MCF 10A (cell line): ENCODE measurements at regions not wholly inside any gene's neighbourhood (a gene's known extent, or its start where the extent isn't known, plus 50 kb on each side); places are given as distances from the start of the nearest gene placed in this dataset.

ENCODE experiments used
- BruUV-seq: library from RNA; stranded (reverse); fragments of 400-500 nt; replicated peaks from 2 replicates; lab custom pipeline; 2021; lab: Mats Ljungman, UMichigan
- CTCF ChIA-PET: fragments of 300-600 bp; sonication (Branson Sonifier 250); formaldehyde crosslinking; extraction: SDS; loops from one replicate; lab custom pipeline; 2021; ENCODE audit warnings: antibody characterized with exemption, inconsistent platforms; lab: Yijun Ruan, JAX
- POLR2A ChIA-PET: fragments of 300-600, 350-650 bp; sonication (Branson Sonifier 250); formaldehyde crosslinking; extraction: SDS; loops from one replicate; lab custom pipeline; 2020; ENCODE audit warnings: antibody characterized with exemption, inconsistent platforms; lab: Yijun Ruan, JAX
- DNase-seq: peaks from one replicate; pipeline ENCODE4 v3.0.0-alpha.2; 2018; ENCODE audit not compliant: unreplicated experiment
- H3K27ac Mint-ChIP-seq: one replicate; pipeline ENCODE4 v1.8.0; 2022; ENCODE audit warnings: mild to moderate bottlenecking, low read depth, mixed read lengths; ENCODE audit not compliant: unreplicated experiment
- H3K27me3 Mint-ChIP-seq: one replicate; pipeline ENCODE4 v1.8.0; 2022; ENCODE audit warnings: mixed read lengths; ENCODE audit not compliant: insufficient read depth, unreplicated experiment
- H3K36me3 Mint-ChIP-seq: one replicate; pipeline ENCODE4 v1.8.0; 2022; ENCODE audit warnings: mild to moderate bottlenecking, moderate library complexity, mixed read lengths; ENCODE audit not compliant: insufficient read depth, unreplicated experiment
- H3K4me1 Mint-ChIP-seq: one replicate; pipeline ENCODE4 v1.8.0; 2022; ENCODE audit warnings: mixed read lengths; ENCODE audit not compliant: insufficient read depth, unreplicated experiment
- H3K4me3 Mint-ChIP-seq: one replicate; pipeline ENCODE4 v1.8.0; 2022; ENCODE audit warnings: mild to moderate bottlenecking, moderate library complexity, mixed read lengths; ENCODE audit not compliant: unreplicated experiment
- H3K9me3 Mint-ChIP-seq: one replicate; pipeline ENCODE4 v1.8.0; 2022; ENCODE audit warnings: mixed read lengths; ENCODE audit not compliant: unreplicated experiment
- intact Hi-C: fragments of 100-400 bp; cut with micrococcal nuclease; formaldehyde crosslinking; loops from 2 replicates; pipeline ENCODE4 v1.14.1; 2022
- TF ChIP-seq, protein P1 (sequence below): fragments of 200-600 bp; IDR thresholded peaks from one replicate; pipeline ENCODE4 v1.8.0; 2022; ENCODE audit warnings: antibody characterized with exemption, mild to moderate bottlenecking; ENCODE audit not compliant: unreplicated experiment

DNA sequence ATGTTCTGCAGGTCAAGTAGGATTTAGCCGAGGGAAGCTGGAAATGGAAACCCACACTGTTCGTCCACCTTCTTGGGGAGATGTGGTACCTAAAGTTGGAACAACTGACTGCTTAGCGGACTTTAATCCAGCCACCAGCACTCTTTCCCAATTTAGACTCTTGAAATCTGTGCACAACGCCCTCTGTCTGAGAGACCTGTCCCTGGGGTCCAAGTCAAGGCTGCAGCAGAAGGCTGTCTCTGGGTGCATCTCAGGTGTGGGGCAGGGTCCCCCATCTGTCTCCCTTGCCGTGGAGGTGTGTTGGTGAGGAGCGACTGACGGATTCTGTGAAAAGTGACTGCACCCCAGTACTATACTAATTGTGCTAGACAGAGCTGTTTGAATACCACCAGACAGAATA is 168.2 kb upstream of the CADM1 start:
- intact Hi-C loops, result no loop called here
- ChIA-PET POLR2A (no interaction called here), CTCF (interaction anchor here (0.6 to 0.7 kb wide), 2 partner anchors 37 to 1384 kb away, joined by 3 read pairs; no protein-coding TSS in a partner anchor)
- Mint-ChIP-seq H3K27ac (no peak overlapping the region), H3K4me3 (no peak overlapping the region), H3K9me3 (no peaks in the 10 kb centered on the region), H3K4me1 (no peaks in the 10 kb centered on the region), H3K36me3 (no peaks in the 10 kb centered on the region), H3K27me3 (peaks cover 11% of the 10 kb centered on the region)
- DNase-seq, result no peak
- no TSS peak for BruUV-seq
- TF ChIP-seq, protein P1, sequence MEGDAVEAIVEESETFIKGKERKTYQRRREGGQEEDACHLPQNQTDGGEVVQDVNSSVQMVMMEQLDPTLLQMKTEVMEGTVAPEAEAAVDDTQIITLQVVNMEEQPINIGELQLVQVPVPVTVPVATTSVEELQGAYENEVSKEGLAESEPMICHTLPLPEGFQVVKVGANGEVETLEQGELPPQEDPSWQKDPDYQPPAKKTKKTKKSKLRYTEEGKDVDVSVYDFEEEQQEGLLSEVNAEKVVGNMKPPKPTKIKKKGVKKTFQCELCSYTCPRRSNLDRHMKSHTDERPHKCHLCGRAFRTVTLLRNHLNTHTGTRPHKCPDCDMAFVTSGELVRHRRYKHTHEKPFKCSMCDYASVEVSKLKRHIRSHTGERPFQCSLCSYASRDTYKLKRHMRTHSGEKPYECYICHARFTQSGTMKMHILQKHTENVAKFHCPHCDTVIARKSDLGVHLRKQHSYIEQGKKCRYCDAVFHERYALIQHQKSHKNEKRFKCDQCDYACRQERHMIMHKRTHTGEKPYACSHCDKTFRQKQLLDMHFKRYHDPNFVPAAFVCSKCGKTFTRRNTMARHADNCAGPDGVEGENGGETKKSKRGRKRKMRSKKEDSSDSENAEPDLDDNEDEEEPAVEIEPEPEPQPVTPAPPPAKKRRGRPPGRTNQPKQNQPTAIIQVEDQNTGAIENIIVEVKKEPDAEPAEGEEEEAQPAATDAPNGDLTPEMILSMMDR, result no peak

DNA sequence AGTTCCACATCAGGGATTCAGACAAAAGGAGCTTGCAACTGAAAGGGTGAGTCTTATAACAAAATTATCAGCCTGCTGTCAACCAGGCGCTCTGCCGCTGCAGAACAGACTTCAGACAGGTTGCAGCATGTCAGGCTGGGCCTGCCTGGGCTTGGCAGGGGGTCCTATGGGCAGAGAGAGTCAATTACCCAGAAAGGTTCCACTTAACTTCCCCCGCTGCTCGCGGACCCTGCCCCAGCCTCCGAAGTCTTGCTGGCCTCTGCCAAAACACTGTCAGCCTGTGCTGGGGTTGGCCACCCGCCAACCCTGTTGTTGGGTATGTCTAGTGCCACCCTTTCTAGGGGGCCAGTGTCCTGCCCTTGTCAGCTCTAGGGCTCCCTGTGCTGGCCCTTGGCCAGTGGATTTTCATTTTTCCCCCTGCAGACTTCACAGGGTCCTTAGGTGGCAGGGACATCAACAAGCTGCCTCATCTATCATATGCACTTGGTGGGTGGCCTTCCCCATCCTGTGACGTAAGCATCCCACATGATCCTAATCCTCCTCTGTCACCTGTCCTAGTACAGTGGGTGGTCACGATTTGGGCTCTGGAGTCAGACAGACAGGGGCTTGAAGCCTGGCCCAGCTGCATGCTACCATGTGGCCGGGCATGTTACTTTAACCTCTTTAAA is 166.5 kb upstream of the CADM1 start:
- no peaks in the 10 kb centered on the region for H3K4me1 Mint-ChIP-seq
- H3K9me3 Mint-ChIP-seq, result no peaks in the 10 kb centered on the region
- TF ChIP-seq, protein P1, result no peak
- intact Hi-C loops, result no loop called here
- BruUV-seq, result no TSS peak
- H3K36me3 Mint-ChIP-seq, result no peaks in the 10 kb centered on the region
- H3K4me3 Mint-ChIP-seq, result no peak overlapping the region
- DNase-seq, result no peak
- H3K27ac Mint-ChIP-seq, result no peak overlapping the region
- POLR2A ChIA-PET, result no interaction called here
- peaks cover 11% of the 10 kb centered on the region for H3K27me3 Mint-ChIP-seq
- CTCF ChIA-PET, result no interaction called here

DNA sequence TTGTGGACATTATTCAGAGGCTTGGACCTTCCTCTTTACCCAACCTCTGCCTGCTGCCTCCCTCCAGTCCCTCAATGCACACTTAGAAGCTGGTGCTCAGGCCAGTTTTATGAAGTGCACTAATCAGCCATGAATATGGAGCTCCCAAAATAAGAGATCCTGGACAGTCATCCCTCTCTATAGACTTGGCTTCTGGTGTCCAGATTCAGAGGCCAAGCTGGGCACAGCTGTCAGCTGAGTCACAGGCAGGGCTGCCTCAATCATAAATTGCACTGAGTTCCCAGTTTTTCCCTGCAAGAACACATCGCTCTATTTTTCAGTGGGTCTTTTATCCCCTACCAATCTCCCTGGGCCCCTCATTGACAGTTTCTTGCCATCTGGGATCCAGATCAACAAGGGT is 161.7 kb upstream of the CADM1 start:
- ChIA-PET CTCF (interaction anchor here (0.6 kb wide), 1 partner anchor 910 kb away, joined by 3 read pairs; no protein-coding TSS in a partner anchor), POLR2A (no interaction called here)
- Mint-ChIP-seq H3K9me3 (no peaks in the 10 kb centered on the region), H3K27me3 (peaks cover 11% of the 10 kb centered on the region), H3K36me3 (no peaks in the 10 kb centered on the region), H3K4me1 (no peaks in the 10 kb centered on the region), H3K27ac (no peak overlapping the region), H3K4me3 (no peak overlapping the region)
- intact Hi-C loops, result no loop called here
- no peak for DNase-seq
- no TSS peak for BruUV-seq
- TF ChIP-seq, protein P1, result no peak

DNA sequence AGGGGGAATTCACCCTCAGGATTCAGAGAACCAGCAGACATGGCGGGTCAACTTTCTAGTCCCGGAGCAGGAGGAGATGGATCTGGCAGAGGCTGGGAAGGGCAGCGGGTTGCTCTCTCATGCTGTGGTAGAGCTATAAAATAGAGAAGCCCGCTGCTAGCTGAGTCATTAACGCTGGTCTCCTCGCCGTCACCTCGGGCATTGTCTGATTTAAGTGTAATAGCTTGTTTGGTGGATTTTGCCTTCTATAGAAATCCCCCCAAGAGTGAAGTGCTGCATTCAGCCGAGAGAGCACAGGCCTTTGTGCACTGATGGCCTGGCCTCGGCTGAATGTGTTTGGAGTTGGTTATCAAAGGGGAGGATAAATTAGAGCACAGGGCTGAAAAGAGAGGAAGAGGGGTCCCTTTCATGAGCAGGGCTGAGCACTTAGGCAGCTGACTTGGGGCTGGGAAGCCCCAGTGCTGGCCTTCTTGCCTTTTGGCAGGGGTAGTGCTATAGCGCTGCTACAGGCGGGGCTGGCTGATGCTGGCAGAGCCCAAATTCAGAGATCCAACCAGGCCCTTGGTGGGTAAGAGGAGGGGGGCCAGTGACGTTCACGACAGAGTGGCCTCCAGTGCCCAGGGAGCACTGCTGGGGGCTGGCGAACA is 161.1 kb upstream of the CADM1 start:
- Mint-ChIP-seq H3K4me1 (no peaks in the 10 kb centered on the region), H3K27ac (no peak overlapping the region), H3K27me3 (peaks cover 11% of the 10 kb centered on the region), H3K9me3 (no peaks in the 10 kb centered on the region), H3K36me3 (no peaks in the 10 kb centered on the region), H3K4me3 (no peak overlapping the region)
- ChIA-PET CTCF (no interaction called here), POLR2A (no interaction called here)
- no peak for DNase-seq
- intact Hi-C loops, result no loop called here
- TF ChIP-seq, protein P1, result no peak
- no TSS peak for BruUV-seq
